ENCODE measurements at regions not wholly inside any gene's neighbourhood (a gene's known extent, or its start where the extent isn't known, plus 50 kb on each side); places are given as distances from the start of the nearest gene placed in this dataset.

DNA sequence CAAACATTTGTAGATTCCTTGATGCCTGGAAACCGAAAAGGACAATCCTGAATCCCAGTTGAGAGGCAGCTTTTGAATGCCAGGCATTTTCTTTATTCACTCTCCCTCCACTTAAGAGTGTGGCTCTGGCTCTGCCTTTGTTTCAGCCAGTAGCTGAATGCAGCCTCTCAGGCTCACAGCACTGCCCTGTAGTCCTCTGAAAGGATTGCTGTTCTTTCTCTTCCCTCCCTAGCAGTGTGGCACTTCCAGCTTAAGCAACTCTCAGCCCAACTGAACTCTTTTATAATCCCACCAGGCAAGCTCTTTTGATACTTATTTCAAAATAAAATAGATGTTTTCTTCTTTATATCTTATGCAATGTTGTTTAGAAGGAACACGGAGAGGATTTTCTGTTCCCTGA lies 415.6 kb downstream of the GJA1 start:
- in situ Hi-C loops (cut with HindIII; ENCODE audit: low pct_unique_long_range_greater_than_20kb, low sequenced_read_pairs), result no loop called here
- peak; percentile 82 for DNase-seq (ENCODE audit: low read depth, low spot score)

DNA sequence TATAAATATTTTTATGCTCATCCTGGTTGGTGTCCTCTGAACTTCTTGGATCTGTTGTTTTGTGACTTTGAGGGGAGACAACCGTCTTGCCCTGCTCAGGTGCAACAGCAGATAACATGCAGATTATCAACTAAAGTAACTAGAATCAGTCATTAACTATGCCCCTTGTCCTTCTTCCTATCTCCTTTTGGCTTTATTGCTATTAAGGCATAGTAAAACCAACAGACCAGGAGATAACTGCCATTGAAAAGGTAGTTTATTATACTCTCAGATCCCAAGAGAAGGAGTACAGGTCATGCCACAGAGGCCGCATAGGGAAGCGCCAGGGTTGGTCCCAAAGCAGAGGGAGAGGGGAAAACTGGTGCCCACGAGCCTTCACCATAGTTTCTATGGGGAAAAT lies 418.2 kb downstream of the GJA1 start:
- in situ Hi-C loops (cut with HindIII; ENCODE audit: low pct_unique_long_range_greater_than_20kb, low sequenced_read_pairs), result no loop called here
- no peak for DNase-seq (ENCODE audit: low read depth, low spot score)

DNA sequence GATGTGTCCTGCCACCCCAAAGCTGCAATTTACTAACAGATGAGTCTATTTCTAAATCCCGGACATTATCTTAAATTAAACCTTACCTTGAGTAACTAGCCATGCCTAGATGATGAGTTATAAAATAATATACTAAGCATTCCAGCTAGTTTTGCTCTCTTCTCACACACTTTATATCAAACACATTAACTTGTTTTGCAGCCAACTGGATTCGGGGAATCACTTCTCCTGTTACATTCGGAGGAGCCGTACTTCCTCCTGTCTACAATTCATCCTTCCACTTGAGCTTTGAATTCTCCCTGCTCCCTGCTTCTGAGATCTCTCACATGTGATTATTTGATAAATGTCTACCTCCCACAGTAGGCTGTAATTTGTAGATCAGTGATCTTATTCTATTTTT lies 420.1 kb downstream of the GJA1 start:
- in situ Hi-C loops (cut with HindIII; ENCODE audit: low pct_unique_long_range_greater_than_20kb, low sequenced_read_pairs), result no loop called here
- DNase-seq (ENCODE audit: low read depth, low spot score), result no peak

DNA sequence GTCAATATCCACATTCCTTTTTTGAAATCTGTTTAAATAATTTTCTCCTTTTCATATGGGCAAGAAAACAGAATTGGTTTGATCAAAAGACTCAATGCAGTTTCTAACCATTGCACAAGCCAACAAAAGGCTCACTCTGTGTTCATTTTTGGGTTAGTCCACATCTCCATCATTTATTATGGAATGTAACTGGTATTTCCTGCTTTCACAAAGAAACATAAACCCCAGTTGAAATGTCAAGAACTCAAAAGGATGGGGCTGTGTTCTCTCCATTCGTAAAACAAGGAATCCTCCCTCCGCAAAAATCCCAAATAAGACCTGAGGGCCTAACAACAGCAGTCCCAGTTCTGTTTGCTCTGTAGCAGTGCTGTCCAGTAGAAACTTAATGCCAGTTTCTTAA lies 420.9 kb downstream of the GJA1 start:
- DNase-seq (ENCODE audit: low read depth, low spot score), result peak; percentile 57
- in situ Hi-C loops (cut with HindIII; ENCODE audit: low pct_unique_long_range_greater_than_20kb, low sequenced_read_pairs), result no loop called here

DNA sequence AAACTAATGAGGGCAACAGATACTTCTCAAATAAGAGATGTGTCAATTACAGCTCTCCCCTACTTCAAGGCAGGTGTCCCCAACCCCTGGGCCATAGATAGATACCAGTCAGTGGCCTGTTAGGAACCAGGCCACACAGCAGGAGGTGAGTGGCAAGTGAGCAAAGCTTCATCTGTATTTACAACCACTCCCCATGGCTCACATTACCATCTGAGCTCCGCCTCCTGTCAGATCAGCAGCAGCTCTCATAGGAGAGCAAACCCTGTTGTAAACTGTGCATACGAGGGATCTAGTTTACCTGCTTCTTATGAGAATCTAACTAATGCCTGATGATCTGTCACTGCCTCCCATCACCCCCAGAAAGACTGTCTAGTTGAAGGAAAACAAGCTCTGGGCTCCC lies 422.1 kb downstream of the GJA1 start:
- in situ Hi-C loops (cut with HindIII; ENCODE audit: low pct_unique_long_range_greater_than_20kb, low sequenced_read_pairs), result no loop called here
- peak; percentile 5 for DNase-seq (ENCODE audit: low read depth, low spot score)

DNA sequence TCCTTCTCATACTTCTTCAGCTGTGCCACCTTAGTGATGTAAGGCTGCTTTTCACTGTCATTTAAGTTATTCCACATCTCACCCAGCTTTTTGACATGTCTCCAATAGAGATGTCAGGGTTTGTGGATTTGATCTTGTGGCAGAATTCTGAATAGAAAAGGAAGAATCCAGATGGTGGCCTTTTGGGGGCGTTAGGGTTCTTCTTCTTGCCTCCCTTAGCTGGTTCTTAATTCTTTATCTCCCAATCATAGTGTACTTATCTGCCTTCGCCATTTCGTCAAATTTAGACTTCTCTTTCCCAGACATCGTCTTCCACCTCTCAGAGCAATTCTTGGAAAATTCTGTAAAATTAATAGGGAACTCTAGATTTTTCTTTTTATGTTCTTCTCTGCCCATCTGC lies 422.9 kb downstream of the GJA1 start:
- in situ Hi-C loops (cut with HindIII; ENCODE audit: low pct_unique_long_range_greater_than_20kb, low sequenced_read_pairs), result no loop called here
- DNase-seq (ENCODE audit: low read depth, low spot score), result peak; percentile 13

DNA sequence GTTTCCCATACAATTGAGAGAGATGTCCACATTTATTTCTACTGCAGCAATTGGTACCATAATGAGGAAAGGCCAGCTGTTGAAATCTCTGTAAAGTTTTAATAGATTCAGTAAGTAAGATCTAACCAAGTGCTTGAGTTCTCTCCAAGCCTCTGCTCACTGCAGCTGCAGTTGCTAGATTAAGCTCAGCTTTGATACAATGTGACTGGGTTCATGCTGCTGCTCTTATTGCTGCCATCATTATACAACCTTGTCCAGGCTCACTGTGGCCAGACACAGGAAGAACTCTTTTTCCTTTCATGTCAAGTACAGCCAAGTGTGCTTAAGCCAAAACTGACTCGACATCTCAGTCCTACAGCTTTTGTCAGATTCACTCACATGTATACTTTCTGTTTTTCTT lies 423.5 kb downstream of the GJA1 start:
- DNase-seq (ENCODE audit: low read depth, low spot score), result no peak
- in situ Hi-C loops (cut with HindIII; ENCODE audit: low pct_unique_long_range_greater_than_20kb, low sequenced_read_pairs), result no loop called here

DNA sequence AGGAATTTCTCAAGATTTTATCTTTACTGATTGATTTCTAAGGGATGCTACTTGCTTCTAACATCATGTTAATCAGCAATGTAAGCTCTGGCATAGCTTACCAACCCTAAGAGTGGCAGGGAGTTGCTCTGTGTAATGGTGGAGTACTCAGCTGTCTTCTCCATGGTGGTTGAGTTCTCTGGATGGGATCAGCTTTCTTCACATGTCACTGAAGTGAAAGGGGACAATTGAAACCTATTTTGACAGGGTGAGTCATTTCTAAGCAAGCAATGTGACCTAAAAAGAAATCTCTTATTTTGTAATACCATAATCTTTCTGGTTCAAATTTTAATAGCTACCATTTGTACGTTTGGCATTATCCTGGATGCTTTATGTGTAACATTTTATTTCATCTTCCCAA lies 430.4 kb downstream of the GJA1 start:
- no peak for DNase-seq (ENCODE audit: low read depth, low spot score)
- in situ Hi-C loops (cut with HindIII; ENCODE audit: low pct_unique_long_range_greater_than_20kb, low sequenced_read_pairs), result no loop called here

DNA sequence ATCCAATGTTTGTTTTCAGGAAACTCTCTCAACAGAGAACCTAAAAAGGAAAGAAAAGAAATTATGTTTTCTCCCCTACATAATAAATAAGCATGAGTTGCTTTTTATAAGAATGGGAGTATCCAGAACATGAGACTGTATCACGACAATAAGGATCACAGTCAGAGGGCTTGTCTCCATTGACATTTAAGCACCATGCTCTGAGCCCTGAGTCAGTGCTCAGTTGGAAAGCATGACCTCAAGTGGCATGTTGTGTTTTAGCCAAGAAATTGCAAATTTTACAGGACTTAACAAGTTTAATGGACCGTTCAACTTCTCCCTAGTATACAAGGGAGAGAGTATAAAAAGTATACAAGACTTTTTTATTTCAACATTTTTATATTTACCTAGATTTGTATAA lies 431.6 kb downstream of the GJA1 start:
- in situ Hi-C loops (cut with HindIII; ENCODE audit: low pct_unique_long_range_greater_than_20kb, low sequenced_read_pairs), result no loop called here
- DNase-seq (ENCODE audit: low read depth, low spot score), result no peak

DNA sequence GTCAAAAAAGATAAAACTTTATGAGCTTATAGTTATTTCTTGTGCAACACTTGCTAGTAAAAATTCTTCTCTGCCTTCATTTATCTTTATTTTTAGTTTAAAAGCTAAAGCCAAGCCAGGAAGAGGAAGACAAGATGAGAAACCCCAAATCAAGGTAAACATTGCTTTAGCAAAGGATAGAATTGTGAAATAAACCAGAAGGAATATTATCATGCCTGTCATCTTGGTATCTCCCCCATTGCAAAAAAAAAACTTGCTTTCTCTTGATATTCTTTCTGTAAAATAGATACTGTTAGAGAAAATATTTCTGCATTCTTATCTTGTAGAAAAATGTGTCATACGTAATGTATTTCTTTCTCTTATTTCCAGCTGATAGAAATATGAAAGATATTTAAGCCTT lies 432.8 kb downstream of the GJA1 start:
- in situ Hi-C loops (cut with HindIII; ENCODE audit: low pct_unique_long_range_greater_than_20kb, low sequenced_read_pairs), result no loop called here
- DNase-seq (ENCODE audit: low read depth, low spot score), result no peak

DNA sequence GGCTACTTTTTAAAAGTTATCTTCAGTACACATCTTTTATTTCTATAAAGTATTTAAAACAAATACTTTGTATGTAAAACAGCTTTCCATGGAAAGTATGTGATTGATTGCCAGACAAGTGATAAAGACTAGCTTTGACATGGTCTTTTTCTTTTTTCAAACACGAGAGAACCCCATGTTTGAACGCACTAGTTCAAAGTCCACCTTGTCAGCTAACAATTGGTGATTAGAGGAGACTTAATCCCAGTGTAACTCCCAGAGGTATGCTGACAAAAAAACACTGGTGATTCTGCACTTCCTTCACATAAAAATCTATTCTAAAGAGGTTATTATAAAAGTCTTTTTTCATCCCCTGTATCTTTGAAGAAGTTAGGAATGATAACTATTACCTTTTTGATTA lies 438.1 kb downstream of the GJA1 start:
- in situ Hi-C loops (cut with HindIII; ENCODE audit: low pct_unique_long_range_greater_than_20kb, low sequenced_read_pairs), result no loop called here
- DNase-seq (ENCODE audit: low read depth, low spot score), result no peak

DNA sequence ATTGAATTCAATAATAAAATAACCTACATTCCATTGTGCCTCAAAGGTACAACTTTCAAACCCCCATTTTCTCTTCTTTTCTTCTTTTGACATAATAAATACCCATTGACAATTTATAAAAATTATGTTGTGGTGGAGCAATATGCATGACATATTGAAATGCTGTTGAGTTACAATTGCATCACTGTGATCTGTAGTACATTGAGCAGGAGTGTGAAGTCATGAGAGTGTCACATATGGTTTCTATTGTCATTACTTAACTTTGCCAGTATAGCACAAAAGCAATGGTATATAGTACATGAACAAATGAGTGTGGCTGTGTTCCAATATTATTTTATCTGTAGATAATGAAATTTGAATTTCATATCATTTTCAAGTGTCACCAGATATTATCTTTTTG lies 441.3 kb downstream of the GJA1 start:
- in situ Hi-C loops (cut with HindIII; ENCODE audit: low pct_unique_long_range_greater_than_20kb, low sequenced_read_pairs), result no loop called here
- DNase-seq (ENCODE audit: low read depth, low spot score), result no peak

DNA sequence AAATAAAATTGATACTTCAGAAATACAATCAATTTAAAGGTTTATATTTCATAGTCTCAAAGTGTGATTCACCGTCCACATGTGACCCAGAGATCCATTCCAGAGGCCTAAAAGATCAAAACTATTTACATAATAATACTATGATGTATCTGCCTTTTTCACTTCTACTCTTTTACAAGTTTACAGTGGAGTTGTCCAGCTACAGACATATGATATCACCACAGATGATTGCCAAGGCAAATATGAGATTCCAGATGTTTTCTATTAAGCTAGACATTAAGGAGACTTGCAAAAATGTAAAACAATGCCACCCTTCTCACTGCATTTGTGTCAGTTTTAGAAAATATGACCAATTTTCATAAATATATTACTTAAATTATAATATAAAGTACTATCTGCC lies 443.7 kb downstream of the GJA1 start:
- DNase-seq (ENCODE audit: low read depth, low spot score), result no peak
- in situ Hi-C loops (cut with HindIII; ENCODE audit: low pct_unique_long_range_greater_than_20kb, low sequenced_read_pairs), result no loop called here

DNA sequence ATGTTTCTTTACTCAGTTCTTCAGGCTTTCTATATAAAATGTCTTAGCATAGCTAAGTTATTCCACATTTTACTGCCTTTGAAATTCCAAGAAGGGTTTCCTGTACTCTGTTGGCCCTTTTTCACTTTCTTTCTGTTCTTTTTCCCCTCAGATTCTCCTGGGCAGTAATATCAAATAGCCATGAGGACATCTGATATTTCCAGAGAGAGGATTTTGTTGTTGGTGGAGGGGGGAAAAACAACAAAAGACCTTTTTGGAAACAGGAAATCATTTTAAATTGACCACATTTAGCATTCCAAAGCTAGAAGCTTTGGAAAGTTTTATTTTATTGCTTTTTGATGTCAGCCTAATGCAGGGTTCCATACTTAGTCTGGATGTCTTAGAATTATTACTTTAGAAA lies 445.4 kb downstream of the GJA1 start:
- in situ Hi-C loops (cut with HindIII; ENCODE audit: low pct_unique_long_range_greater_than_20kb, low sequenced_read_pairs), result no loop called here
- DNase-seq (ENCODE audit: low read depth, low spot score), result no peak

DNA sequence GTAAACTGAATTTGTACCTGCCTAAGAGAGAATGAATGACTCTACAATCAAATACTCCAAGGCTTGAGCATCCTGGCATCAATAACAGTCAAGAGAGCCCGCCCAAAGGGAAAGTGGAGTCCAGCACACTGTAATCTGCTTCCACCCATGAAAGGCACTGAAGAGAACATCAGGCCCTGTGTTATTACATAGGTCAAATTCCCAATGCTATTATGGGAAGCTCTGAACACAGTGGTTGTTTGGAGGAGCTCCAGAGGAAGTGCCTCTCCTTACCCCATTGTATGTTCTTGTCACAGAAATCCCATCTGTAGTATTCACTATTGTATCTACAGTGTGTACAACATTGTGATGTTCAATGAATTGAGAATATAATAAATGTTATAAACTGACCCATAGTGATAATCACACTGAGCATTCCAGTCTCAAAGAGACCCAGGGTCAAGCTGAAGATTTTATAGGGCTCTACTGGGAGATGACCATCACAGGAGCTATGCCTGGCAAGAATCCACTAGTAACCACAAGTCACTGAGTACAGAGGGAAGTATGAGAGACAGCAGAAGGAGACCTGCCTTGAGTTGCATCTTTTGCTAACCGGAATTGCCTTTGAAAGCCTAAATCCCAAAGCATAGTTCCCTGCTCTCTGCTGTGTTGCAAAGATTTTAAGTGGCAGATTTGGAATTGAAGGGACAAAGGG lies 446.7 kb downstream of the GJA1 start:
- in situ Hi-C loops (cut with HindIII; ENCODE audit: low pct_unique_long_range_greater_than_20kb, low sequenced_read_pairs), result no loop called here
- DNase-seq (ENCODE audit: low read depth, low spot score), result peak; percentile 57

DNA sequence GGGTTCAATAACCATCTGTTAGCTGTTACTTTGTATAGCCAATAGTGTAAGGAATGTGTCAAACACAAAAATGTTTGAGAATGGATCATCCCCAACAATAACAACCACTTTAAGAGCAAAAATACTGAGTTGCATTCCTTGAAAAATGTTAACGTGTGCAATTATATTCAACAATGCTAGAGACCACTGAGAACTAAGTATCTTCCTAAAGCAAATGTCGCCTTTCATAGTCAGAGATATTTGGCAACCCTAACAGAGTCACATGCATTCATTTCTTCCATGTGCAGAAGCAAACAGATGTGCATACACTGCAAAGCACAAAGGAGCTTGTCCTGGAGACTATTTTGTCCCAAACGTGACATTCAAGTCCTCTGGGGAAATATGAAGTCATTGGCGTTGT lies 448.6 kb downstream of the GJA1 start:
- in situ Hi-C loops (cut with HindIII; ENCODE audit: low pct_unique_long_range_greater_than_20kb, low sequenced_read_pairs), result no loop called here
- DNase-seq (ENCODE audit: low read depth, low spot score), result peak; percentile 42

DNA sequence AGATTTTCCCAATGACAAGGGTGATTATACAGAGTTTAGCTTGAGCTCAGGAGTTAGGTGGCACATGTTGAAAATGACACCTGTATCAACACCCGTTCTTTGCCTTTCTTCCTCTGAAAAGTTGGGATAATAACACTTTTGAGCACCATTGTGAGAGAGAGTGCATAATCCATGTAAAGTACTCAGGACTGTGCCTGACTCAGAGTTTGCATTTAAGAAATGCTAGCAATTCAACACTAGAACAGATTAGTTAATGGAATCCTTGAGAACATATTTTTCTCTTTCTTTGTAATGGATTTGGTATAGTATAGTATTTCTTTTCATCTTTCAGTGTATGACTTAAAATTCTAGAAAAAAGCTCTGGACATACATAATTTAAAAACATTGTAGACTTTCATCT lies 449.2 kb downstream of the GJA1 start:
- DNase-seq (ENCODE audit: low read depth, low spot score), result no peak
- in situ Hi-C loops (cut with HindIII; ENCODE audit: low pct_unique_long_range_greater_than_20kb, low sequenced_read_pairs), result no loop called here

DNA sequence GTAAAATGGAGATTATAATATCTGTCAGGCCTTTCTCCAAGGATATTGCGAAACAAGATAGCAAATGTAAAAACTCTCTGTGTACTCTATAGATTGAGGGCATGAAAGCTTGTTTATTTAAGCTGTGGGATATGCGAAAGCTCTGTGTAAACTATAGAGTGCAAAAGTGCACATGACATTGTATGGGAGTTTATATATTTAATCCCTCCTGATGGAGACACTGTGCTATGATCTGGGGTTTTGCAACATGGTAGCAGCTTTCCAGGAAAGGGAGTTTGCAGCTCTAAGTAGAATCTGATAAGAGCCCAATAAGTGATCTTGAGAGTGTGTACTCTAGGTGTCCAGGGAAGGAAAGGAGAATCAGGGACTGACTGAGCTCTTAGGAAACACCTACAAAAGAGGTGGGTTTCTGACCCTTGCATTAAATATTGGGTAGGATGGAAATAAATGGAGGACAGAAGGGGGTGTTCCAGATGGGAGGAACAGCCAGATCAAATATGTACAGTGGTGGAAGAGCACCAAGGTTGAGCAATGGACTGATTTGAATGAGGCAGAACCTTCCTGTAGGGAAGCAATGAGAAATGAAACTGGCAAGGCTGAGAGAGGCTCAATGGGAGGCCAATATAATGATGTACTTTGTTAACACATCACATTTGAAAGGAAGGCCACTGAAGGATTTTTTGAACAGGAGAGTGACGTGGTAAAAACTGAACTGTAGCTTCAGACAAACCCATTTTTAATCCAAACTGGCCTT lies 450.1 kb downstream of the GJA1 start:
- in situ Hi-C loops (cut with HindIII; ENCODE audit: low pct_unique_long_range_greater_than_20kb, low sequenced_read_pairs), result no loop called here
- peak; percentile 36 for DNase-seq (ENCODE audit: low read depth, low spot score)

DNA sequence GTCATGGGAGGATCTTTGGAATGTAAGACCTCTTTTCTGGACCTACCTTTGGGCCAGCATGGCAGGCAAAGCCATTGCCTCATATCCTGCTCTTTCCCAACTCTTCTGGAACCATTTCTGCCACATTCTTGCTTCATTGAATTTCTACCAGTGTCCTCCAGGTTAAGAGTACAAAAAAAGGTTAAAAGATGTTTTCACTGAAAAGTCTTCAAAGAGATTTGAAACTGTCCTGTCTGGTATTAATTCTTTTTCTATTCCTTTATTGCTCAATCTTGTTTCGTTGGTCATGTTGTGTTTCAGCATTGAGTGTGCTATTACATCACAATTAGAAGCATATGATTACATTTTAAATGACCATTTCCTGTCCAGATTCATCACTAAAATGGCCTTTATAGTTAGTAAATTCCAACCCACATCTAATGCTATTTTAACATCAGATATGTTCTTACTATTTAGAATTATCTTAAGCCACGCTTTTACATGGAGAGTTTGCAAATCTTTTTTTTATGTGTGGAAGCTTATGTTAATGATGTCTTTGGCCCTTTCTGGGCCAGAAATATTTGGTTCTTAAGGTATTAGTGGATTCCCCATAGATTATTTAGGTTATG lies 450.9 kb downstream of the GJA1 start:
- in situ Hi-C loops (cut with HindIII; ENCODE audit: low pct_unique_long_range_greater_than_20kb, low sequenced_read_pairs), result no loop called here
- no peak for DNase-seq (ENCODE audit: low read depth, low spot score)
